ENCODE measurements at regions not wholly inside any gene's neighbourhood (a gene's known extent, or its start where the extent isn't known, plus 50 kb on each side); places are given as distances from the start of the nearest gene placed in this dataset.

- TF ChIP-seq CTCF (IDR thresholded peaks at IDR 0.05) (no peak), POLR2A (IDR thresholded peaks at IDR 0.05) (no peak)
Measured at GRCh38 chr10:83555264-83555663, 584.0 kb upstream of the GHITM start.

All from prostate gland (tissue), 2 donors.